HG02852 (cell line): ENCODE measurements at regions not wholly inside any gene's neighbourhood (a gene's known extent, or its start where the extent isn't known, plus 50 kb on each side); places are given as distances from the start of the nearest gene placed in this dataset.
"Not testable (repeated sequence)": the region's sequence is repeated elsewhere in the genome, so short reads cannot be mapped to it uniquely, and the experiment has no call there.

ENCODE experiments used
- ATAC-seq: cut with Tn5 transposase; IDR thresholded peaks from one replicate; pipeline ENCODE4 v1.9.1; 2021; ENCODE audit warnings: mild to moderate bottlenecking, moderate library complexity; ENCODE audit not compliant: unreplicated experiment

DNA sequence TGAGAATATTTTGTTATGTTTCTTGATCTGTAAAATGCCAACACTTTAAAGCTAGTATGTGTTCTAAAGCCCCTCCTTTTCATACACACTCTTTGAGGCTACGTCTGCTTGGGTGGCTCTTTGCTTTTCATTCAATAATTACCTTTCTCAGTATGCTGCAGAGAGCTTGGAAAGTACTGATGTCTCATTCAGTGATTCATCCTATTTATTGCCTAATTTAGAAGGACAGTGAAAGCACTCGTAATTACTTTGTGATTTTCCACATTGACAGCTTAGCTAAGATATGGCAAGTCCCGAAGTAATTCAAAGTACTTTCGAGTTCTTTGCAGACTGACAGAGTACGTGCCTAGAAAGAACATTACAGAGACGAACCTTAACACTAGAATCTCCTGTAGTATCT lies 57.2 kb downstream of the BMP15 start:
- no peak for ATAC-seq

DNA sequence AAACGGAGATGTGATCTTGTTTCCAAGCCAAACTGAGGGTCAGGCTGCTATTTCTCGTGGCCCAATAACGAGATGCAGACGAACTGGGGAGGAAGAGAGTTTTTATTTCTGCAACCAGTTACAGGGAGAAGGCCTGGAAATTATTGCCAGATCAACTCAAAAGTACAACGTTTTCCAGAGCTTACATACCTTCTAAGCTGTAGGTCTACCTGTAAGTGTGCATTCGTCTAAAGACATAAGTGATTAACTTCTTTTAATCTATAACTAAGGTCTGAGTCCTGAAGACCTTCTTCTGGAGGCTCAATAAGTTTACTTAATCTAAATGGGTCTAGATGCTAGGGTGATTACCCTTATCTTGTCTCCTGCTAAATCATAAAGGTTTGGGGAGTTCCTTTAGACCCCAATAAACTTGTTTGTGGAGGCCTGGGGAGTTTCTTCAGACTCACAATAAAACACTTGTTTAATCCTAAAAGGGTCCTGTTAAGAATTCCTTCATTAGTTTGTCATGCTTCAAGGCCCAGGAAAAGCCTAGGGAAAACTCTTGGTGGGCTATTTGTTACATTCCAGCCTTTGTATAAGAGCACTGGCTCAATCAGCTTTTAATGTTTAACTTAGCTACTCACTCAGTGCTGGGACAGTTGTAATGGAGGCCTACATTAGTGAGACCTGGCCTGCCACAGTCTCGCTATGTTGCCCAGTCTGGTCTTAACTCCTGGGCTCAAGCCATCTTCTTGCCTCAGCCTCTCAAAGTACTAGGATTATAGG lies 58.5 kb downstream of the BMP15 start:
- not testable (repeated sequence) for ATAC-seq

DNA sequence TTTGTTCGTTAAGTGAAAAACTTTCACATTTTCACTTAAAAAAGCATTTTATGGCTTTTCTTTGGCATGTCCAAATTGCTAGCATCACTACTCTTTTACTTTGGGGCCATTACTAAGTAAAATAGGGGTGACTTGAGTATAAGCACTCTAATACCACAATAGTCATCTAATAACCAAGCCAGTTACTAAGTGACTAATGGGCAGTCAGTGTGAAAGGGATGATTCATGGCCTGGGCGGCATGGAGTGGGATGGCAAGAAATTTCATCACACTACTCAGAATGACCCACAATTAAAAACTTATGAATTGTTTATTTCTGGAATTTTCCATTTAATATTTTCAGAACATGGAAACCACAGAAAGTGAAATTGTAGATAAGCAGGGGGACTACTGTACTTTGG lies 60.9 kb downstream of the BMP15 start:
- no peak for ATAC-seq

DNA sequence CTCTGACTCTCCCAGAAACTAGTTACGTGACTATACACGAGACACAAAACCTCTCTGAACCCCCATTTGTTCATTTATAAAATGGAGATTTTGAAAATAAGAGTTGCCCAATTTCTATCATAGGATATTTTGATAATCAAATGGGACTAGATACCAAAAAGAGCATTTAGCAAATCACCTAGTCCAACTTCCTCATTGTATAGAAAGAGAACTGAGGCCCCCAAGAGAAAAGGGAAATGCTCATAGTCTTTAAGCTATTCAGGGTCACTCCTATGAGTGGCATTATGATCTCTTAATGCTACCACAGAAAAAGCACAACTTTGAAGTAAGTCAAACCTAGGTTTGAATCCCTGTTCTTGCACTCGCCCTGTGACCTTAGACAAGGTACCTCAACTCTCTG lies 62.7 kb downstream of the BMP15 start:
- no peak for ATAC-seq

DNA sequence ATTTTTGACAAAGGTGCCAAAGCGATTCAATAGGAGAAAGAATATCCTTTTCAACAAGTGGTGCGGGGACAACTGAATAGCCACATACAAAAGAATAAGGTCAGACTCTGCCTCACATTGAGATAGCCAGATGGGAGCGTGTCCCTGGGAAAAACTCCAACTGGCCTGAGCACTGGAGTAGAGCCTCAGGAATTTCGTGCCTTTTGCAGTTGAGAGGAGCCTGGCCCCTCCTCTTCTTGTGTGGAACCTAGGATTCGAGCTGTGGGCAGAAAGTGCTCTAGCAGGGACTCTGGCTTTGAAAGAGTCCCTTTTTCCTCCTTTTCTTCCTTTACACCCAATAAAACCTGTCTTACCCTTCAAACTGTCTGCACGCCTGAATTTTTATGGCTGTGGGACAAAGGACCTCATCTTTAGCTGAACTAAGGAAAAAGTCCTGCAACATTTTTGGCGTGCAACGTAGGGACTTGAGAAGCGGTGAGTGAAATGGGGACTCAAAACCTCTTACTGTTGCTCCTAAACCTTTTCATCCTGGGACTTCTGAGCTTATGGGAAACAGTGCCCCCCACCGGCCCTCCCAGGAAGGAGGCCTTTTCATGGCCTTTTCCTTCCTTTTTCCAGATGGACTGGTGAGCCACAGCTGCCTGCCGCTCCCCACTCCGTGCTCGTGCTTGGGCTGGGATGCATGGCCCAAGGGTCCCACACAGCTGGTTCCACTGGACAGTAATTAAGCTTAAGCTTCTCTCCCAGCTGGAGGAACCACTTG lies 68.6 kb downstream of the BMP15 start:
- no peak for ATAC-seq

DNA sequence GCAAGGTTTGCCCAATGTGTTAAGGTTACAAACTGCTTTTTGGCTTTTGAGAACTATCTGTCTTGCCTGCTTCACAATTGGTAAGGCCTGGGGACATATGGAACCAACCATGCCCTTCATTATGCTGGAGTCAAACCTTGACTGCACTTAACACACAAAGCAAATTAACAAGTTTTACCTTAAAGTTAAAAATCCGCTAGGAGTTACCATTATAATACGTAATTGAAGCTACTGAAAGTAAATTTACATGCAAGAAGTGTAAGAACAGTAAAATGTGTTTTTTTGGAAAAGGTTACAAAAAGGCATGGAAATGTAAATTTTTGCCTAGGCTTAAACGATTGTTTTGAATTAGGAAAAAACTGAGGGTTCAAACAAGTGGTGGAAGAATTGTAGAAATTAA lies 69.7 kb downstream of the BMP15 start:
- ATAC-seq, result no peak

DNA sequence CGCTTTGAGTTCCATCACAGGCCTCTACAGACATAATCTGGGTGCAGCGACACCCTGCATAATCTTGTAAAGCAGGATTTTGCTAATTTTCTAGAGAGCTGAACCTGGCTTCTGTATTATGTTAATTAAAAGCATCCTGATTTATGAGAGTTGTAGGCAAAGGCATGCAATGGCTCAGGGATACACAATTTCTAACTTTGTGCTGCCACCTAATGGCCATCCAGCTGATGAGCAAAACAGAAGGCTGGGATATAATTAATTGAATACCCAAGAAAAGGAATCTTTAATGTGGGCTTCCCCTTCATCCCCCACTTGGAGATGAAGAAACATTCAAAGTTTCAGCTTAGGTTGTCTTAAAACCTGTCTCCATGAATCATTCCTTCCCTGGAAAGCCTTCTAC lies 78.1 kb downstream of the BMP15 start:
- peak; percentile 48 for ATAC-seq

GRCh38 chrX:50996930-50997329 lies 86.4 kb downstream of the BMP15 start:
- ATAC-seq, result no peak

- ATAC-seq, result not testable (repeated sequence)
Observed at GRCh38 chrX:51000384-51000783, 89.8 kb downstream of the BMP15 start.

GRCh38 chrX:51001733-51002632 lies 91.4 kb downstream of the BMP15 start:
- ATAC-seq, result not testable (repeated sequence)

GRCh38 chrX:51006064-51006463 lies 95.5 kb downstream of the BMP15 start:
- ATAC-seq, result no peak

DNA sequence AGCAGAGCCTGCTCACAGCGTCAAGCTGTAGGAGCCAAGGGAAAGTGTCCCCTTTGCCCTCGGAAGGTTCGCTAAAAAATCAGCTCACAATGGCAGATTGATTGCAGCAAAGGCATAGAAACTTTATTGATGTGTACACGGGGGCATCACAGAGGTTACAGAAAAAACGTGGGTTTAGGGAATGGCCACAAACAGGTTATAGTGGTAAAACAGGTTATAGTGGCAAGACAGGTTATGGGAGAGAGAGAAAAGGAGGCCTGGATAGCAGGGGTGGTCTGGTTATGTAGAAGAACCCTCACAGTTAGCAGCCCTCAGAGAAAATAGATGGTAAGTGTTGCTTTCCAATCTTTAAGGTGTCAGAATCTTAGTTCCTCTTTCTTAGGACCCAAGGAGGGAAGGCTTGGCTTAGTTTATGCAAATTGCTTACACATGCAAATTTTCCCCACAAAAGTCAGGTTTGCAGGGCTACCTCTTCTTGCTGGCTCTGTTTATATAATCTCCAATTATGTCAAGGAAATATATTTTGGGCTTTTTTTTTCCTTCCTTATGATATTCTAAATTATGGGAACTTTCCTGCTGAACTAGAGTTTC lies 113.7 kb downstream of the BMP15 start:
- peak; percentile 74 for ATAC-seq

GRCh38 chrX:51026862-51027261 lies 116.3 kb downstream of the BMP15 start:
- ATAC-seq, result peak; percentile 56

- ATAC-seq, result no peak
Observed at GRCh38 chrX:51035746-51036145, 125.2 kb downstream of the BMP15 start.

GRCh38 chrX:51047950-51048349 lies 137.4 kb downstream of the BMP15 start:
- ATAC-seq, result no peak

GRCh38 chrX:51053741-51054140 lies 143.2 kb downstream of the BMP15 start:
- ATAC-seq, result no peak

GRCh38 chrX:51098046-51098445 lies 187.5 kb downstream of the BMP15 start:
- ATAC-seq, result no peak

DNA sequence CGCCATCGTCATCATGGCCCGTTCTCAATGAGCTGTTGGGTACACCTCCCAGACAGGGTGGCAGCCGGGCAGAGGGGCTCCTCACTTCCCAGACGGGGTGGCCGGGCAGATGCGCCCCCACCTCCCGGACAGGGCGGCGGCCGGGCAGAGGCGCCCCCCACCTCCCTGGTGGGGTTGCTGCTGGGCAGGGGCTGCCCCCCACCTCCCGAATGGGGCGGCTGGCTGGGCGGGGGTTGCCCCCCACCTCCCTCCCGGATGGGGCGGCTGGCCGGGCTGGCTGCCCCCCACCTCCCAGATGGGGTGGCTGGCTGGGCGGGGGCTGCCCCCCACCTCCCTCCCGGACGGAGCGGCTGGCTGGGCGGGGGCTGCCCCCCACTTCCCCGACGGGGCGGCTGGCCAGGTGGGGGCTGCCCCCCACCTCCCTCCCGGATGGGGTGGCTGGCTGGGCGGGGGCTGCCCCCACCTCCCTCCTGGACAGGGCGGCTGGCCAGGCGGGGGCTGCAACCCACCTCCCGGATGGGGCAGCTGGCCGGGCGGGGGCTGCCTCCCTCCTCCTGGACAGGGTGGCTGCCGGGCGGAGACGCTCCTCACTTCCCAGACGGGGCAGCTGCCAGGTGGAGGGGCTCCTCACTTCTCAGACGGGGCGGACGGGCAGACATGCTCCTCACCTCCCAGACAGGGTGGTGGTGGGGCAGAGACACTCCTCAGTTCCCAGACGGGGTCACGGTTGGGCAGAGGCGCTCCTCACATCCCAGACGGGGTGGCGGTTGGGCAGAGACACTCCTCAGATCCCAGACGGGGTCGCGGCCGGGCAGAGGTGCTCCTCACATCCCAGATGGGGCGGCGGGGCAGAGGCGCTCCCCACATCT lies 208.8 kb downstream of the BMP15 start:
- ATAC-seq, result not testable (repeated sequence)

DNA sequence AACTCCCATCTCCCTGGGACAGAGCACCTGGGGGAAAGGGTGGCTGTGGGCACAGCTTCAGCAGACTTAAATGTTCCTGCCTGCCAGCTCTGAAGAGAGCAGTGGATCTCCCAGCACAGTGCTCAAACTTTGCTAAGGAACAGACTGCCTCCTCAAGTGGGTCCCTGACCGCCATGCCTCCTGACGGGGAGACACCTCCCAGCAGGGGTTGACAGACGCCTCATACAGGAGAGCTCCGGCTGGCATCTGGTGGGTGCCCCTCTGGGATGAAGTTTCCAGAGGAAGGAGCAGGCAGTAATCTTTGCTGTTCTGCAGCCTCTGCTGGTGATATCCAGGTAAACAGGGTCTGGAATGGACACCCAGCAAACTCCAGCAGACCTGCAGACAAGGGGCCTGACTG lies 206.9 kb upstream of the NUDT10 start:
- not testable (repeated sequence) for ATAC-seq
